Stimulated activated CD4-positive, alpha-beta T cell treated with anti-CD3 and anti-CD28 coated beads, Interleukin-15, amount 100 ng/mL, for 48 hours (primary cell): ENCODE measurements at regions not wholly inside any gene's neighbourhood (a gene's known extent, or its start where the extent isn't known, plus 50 kb on each side); places are given as distances from the start of the nearest gene placed in this dataset.

ENCODE experiments used
- DNase-seq, 2 donors: peaks; one replicate each; pipeline ENCODE4 v3.0.0-alpha.2; 2020; ENCODE audit warnings: low read depth in 2 of 2

DNA sequence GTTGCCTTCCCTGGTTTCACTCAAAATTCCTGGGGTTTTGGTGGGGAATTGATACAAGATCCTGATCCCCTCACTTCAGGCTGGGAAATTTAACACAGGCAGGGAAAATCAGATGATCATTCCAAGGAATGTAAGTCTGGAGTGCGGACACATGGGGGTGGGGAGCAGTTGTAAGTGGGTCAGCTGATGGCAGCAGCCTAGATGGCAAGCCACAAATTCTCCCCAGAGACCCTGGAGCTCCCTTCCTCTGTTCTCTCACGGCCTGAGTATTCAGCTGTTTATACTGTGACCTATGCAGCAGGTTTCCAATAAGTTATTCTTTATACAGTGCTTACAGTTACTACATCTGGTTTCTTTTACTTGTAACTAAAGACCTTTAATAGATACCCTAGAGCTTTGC, 144.9 kb downstream of the SH3BGRL2 start:
- DNase-seq = no peak

DNA sequence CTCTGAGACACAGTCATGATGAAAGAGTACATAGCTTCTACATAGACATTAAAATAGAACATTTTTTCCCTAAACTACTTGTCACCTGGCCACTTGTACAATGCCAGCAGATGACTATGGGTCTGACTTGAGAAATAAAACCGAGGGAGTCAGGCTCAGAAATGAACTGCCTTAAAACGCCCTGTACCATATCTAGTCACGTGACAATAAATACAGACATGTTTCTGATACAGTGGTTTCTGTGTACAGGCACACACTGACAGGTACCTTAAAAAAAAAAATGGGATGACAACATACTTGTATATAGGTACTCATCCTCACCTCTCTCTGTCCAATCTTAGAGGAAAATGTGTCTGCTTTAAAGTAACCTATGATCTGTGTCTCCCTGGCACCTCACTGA, 144.1 kb downstream of the SH3BGRL2 start:
- DNase-seq = no peak

DNA sequence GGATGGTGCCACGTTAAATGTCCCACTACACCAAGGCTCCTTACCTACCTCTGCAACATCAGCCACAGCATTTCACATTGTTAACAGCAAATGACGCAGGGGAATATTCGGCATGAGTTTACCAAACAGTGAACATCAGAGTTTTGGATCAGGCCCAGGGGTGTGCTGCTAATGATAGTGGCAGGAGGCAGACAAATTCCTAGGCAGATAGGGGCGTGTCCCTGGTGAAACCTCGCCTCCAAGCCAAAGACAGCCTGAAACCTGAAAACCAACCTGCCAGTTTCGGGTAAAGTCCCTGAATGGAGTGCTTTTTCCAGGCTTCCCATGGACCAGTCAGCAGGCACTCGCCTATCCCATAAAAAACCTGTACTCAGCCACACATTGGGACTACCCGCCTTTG, 133.6 kb downstream of the SH3BGRL2 start:
- DNase-seq = no peak

DNA sequence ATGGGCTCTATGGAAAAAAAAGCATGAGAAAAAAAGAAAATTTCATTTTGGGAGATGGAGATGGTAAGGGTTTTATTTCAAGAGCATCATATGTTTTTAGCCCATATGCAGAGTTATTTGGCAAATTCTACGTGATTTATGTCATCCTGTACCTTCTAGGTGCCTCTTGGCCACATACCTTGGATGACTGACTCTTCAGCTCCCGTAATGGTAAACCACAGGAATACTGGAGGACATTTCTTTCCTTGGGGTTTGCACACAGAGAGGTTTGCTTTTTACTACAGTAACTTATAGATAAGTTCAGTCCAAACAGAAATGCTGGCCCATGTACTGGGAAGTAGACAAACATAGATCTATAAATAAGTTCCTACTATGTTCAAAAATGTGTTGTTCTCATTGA, 132.2 kb downstream of the SH3BGRL2 start:
- no peak for DNase-seq

GRCh38 chr6:79762370-79762769, 131.2 kb downstream of the SH3BGRL2 start:
- no peak for DNase-seq

DNA sequence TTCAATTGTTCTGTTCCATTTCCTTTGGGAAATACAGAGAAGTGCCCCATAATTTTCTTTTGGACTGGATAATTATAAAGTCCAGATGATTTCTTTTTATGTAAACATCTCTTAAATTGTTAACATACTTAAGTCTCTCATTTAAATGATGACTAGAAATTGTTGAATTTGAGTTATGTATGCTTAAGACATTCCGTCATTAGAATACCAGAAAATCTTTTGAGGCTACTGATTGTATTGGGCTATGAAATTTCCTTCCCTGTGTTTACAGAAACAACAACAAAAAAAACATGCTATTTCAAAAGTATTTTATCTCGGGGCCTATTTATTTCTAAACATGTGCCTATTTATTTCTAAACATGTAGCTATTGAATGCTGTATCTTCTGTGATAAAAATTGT, 125.4 kb downstream of the SH3BGRL2 start:
- DNase-seq = no peak

DNA sequence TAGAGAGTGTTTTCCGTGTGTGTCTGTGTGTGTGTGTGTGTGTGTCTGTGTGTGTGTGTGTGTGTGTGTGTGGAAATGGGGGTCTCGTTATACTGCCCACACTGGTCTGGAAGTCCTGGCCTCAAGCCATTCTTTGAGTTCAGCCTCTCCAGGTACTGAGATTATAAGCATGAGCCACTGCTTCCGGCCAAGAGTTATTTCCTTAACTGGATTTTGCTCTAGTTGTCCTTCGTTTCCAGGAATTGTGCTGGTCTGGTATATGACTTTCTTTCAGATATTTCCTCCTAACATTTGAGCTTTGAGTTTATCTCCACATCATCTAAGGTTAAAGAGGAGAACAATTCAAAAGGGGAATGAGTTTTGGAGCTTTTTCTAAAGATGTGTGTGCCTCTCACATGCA, 124.8 kb downstream of the SH3BGRL2 start:
- no peak for DNase-seq
